ENCODE measurements at regions not wholly inside any gene's neighbourhood (a gene's known extent, or its start where the extent isn't known, plus 50 kb on each side); places are given as distances from the start of the nearest gene placed in this dataset.

DNA sequence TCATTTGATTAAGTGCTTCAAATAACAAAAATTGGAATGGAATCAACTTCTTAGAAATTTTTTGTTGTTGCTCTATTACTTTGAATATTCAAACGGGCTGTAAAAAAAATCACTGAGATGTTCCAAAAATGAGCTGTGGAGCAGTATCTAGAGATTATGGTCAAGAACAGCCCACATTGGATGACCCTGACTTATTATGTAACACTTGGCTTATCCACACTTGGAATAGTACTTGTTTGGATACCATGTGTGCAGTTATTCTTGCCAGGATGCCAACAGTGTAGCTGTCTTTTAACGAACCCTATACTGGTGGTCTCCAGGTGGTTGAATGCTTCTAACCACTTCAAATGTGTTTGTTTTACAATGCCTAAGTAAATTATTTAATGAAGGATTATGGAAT is 64.9 kb upstream of the CAMK2D start:
- Histone ChIP-seq H3K27me3 (ENCODE audit: insufficient read depth, poor library complexity, severe bottlenecking) (no peaks in the 10 kb centered on the region), H3K4me3 (replicated peaks; ENCODE audit: insufficient read depth, low read length) (no peak overlapping the region), H3K27ac (replicated peaks) (no peak overlapping the region)
- TF ChIP-seq SPI1 (IDR thresholded peaks at IDR 0.05; ENCODE audit: borderline replicate concordance, low read depth) (no peak), POLR2AphosphoS5 (IDR thresholded peaks at IDR 0.05; ENCODE audit: low read depth) (no peak), GABPA (IDR thresholded peaks at IDR 0.05; ENCODE audit: low read depth) (no peak)
- TF ChIP-seq, protein P1, sequence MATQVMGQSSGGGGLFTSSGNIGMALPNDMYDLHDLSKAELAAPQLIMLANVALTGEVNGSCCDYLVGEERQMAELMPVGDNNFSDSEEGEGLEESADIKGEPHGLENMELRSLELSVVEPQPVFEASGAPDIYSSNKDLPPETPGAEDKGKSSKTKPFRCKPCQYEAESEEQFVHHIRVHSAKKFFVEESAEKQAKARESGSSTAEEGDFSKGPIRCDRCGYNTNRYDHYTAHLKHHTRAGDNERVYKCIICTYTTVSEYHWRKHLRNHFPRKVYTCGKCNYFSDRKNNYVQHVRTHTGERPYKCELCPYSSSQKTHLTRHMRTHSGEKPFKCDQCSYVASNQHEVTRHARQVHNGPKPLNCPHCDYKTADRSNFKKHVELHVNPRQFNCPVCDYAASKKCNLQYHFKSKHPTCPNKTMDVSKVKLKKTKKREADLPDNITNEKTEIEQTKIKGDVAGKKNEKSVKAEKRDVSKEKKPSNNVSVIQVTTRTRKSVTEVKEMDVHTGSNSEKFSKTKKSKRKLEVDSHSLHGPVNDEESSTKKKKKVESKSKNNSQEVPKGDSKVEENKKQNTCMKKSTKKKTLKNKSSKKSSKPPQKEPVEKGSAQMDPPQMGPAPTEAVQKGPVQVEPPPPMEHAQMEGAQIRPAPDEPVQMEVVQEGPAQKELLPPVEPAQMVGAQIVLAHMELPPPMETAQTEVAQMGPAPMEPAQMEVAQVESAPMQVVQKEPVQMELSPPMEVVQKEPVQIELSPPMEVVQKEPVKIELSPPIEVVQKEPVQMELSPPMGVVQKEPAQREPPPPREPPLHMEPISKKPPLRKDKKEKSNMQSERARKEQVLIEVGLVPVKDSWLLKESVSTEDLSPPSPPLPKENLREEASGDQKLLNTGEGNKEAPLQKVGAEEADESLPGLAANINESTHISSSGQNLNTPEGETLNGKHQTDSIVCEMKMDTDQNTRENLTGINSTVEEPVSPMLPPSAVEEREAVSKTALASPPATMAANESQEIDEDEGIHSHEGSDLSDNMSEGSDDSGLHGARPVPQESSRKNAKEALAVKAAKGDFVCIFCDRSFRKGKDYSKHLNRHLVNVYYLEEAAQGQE (IDR thresholded peaks at IDR 0.05; ENCODE audit: insufficient replicate concordance, low read depth): no peak
- TF ChIP-seq, protein P2, sequence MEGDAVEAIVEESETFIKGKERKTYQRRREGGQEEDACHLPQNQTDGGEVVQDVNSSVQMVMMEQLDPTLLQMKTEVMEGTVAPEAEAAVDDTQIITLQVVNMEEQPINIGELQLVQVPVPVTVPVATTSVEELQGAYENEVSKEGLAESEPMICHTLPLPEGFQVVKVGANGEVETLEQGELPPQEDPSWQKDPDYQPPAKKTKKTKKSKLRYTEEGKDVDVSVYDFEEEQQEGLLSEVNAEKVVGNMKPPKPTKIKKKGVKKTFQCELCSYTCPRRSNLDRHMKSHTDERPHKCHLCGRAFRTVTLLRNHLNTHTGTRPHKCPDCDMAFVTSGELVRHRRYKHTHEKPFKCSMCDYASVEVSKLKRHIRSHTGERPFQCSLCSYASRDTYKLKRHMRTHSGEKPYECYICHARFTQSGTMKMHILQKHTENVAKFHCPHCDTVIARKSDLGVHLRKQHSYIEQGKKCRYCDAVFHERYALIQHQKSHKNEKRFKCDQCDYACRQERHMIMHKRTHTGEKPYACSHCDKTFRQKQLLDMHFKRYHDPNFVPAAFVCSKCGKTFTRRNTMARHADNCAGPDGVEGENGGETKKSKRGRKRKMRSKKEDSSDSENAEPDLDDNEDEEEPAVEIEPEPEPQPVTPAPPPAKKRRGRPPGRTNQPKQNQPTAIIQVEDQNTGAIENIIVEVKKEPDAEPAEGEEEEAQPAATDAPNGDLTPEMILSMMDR (IDR thresholded peaks at IDR 0.05; ENCODE audit: insufficient read depth, low read length): no peak
- no peak for DNase-seq (ENCODE audit: low read depth in 1 of 2, low spot score in 1 of 2)

DNA sequence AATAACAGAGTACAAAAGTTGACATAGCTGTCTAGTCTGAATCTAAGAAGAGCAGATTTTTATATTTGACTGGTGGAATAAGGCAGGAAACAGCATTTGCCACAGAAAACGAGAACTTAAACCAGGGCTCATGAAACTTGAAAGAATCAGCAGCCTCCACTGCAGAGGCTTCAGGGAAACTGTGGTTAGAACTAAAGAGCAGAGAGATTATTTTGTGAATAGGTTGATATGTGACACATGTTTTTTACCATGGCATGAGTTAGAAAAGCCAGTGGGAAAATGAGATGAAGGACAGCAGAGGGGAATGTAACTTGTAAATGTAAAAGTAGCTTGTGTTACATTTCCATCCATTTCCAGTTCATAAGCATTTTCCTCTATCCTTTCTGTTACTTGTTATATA is 63.7 kb upstream of the CAMK2D start:
- no peak for TF ChIP-seq GABPA (IDR thresholded peaks at IDR 0.05; ENCODE audit: low read depth)
- TF ChIP-seq POLR2AphosphoS5 (IDR thresholded peaks at IDR 0.05; ENCODE audit: low read depth): no peak
- TF ChIP-seq SPI1 (IDR thresholded peaks at IDR 0.05; ENCODE audit: borderline replicate concordance, low read depth): no peak
- peak in 1 of 2 experiments; percentile 5 for DNase-seq (ENCODE audit: low read depth in 1 of 2, low spot score in 1 of 2)
- no peak overlapping the region for H3K4me3 ChIP-seq (replicated peaks; ENCODE audit: insufficient read depth, low read length)
- no peak overlapping the region for H3K27ac ChIP-seq (replicated peaks)
- H3K27me3 ChIP-seq (ENCODE audit: insufficient read depth, poor library complexity, severe bottlenecking): no peaks in the 10 kb centered on the region

DNA sequence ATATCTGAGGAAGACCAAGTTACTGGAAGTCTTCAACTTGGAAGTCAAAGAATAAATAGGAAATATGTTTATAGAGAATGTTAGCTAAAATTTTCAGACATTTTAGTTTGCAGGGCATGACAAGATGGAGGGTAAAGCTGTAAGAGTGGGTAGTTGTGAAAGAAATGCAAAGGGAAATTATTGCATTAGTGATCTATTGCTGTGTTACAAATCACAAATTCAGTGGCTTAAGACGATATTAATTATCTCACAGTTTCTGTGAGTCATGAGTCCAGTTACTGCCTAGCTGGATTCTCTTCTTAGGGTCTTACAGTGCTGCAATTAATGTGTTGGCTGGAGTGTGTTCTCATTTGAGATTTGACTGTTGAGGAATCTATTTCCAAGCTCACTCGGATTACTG is 62.9 kb upstream of the CAMK2D start:
- H3K27me3 ChIP-seq (ENCODE audit: insufficient read depth, poor library complexity, severe bottlenecking): no peaks in the 10 kb centered on the region
- H3K4me3 ChIP-seq (replicated peaks; ENCODE audit: insufficient read depth, low read length): no peak overlapping the region
- no peak for TF ChIP-seq POLR2AphosphoS5 (IDR thresholded peaks at IDR 0.05; ENCODE audit: low read depth)
- TF ChIP-seq, protein P1 (IDR thresholded peaks at IDR 0.05; ENCODE audit: insufficient replicate concordance, low read depth): no peak
- TF ChIP-seq, protein P2 (IDR thresholded peaks at IDR 0.05; ENCODE audit: insufficient read depth, low read length): no peak
- no peak for TF ChIP-seq SPI1 (IDR thresholded peaks at IDR 0.05; ENCODE audit: borderline replicate concordance, low read depth)
- no peak for TF ChIP-seq GABPA (IDR thresholded peaks at IDR 0.05; ENCODE audit: low read depth)
- no peak overlapping the region for H3K27ac ChIP-seq (replicated peaks)
- DNase-seq (ENCODE audit: low read depth in 1 of 2, low spot score in 1 of 2): no peak

DNA sequence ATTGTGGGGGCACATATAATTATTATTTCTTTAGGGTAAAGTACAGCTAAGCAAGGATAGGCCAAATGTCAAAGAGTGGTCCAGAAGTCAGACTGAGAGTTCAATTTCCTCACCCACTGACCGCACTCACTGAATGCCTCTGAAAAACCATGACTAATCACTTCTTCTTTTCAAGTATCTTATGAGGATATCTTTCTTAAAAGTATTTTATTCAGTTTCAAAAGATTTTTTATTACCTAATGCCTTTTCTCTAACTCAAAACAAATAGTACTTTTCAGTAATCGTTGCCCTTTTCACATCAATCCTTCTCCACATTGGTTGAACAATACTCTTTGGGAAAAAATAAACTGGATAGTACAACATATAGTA is 61.7 kb upstream of the CAMK2D start:
- no peak overlapping the region for H3K27ac ChIP-seq (replicated peaks)
- TF ChIP-seq, protein P2 (IDR thresholded peaks at IDR 0.05; ENCODE audit: insufficient read depth, low read length): no peak
- TF ChIP-seq, protein P1 (IDR thresholded peaks at IDR 0.05; ENCODE audit: insufficient replicate concordance, low read depth): no peak
- no peak for TF ChIP-seq GABPA (IDR thresholded peaks at IDR 0.05; ENCODE audit: low read depth)
- no peak for TF ChIP-seq SPI1 (IDR thresholded peaks at IDR 0.05; ENCODE audit: borderline replicate concordance, low read depth)
- no peak for TF ChIP-seq POLR2AphosphoS5 (IDR thresholded peaks at IDR 0.05; ENCODE audit: low read depth)
- H3K4me3 ChIP-seq (replicated peaks; ENCODE audit: insufficient read depth, low read length): no peak overlapping the region
- no peaks in the 10 kb centered on the region for H3K27me3 ChIP-seq (ENCODE audit: insufficient read depth, poor library complexity, severe bottlenecking)
- no peak for DNase-seq (ENCODE audit: low read depth in 1 of 2, low spot score in 1 of 2)

Data from HL-60 (cell line).